KMS-11 (cell line): ENCODE measurements at regions not wholly inside any gene's neighbourhood (a gene's known extent, or its start where the extent isn't known, plus 50 kb on each side); places are given as distances from the start of the nearest gene placed in this dataset.

Experiments
- H2AFZ ChIP-seq: fragments of 200-600 bp; sonication (generic); 2 replicates; pipeline ENCODE4 v1.6.1; 2016; ENCODE audit warnings: antibody characterized with exemption, mixed run types, low read depth
- H3K27ac ChIP-seq: fragments of 200-600 bp; sonication (generic); 2 replicates; pipeline ENCODE4 v1.6.1; 2016; ENCODE audit warnings: mild to moderate bottlenecking, mixed run types
- H3K27me3 ChIP-seq: fragments of 200-600 bp; sonication (generic); 2 replicates; pipeline ENCODE4 v1.6.1; 2017; ENCODE audit warnings: mild to moderate bottlenecking, low read depth, mixed run types, moderate library complexity; ENCODE audit not compliant: insufficient read depth
- H3K36me3 ChIP-seq: fragments of 200-600 bp; sonication (generic); 2 replicates; pipeline ENCODE4 v1.6.1; 2017; ENCODE audit warnings: mild to moderate bottlenecking, mixed run types; ENCODE audit not compliant: insufficient read depth
- H3K4me1 ChIP-seq: fragments of 200-600 bp; sonication (generic); 2 replicates; pipeline ENCODE4 v1.6.1; 2016; ENCODE audit warnings: mild to moderate bottlenecking, low read depth, mixed run types; ENCODE audit not compliant: poor library complexity, severe bottlenecking
- H3K4me2 ChIP-seq: fragments of 200-600 bp; sonication (generic); 2 replicates; pipeline ENCODE4 v1.7.0; 2016; ENCODE audit warnings: mild to moderate bottlenecking, mixed run types
- H3K4me3 ChIP-seq: fragments of 200-600 bp; sonication (generic); IDR thresholded peaks from 2 replicates; pipeline ENCODE4 v1.6.1; 2017; ENCODE audit warnings: low read depth, low read length, mixed read lengths; ENCODE audit not compliant: insufficient read depth
- H3K79me2 ChIP-seq: fragments of 200-600 bp; sonication (generic); 2 replicates; pipeline ENCODE4 v1.6.1; 2016; ENCODE audit warnings: low read depth, mixed run types; ENCODE audit not compliant: insufficient read depth
- H3K9ac ChIP-seq: fragments of 200-600 bp; sonication (generic); 2 replicates; pipeline ENCODE4 v1.6.1; 2016; ENCODE audit warnings: mild to moderate bottlenecking, mixed run types
- H4K20me1 ChIP-seq: fragments of 200-600 bp; sonication (generic); 2 replicates; pipeline ENCODE4 v1.6.1; 2016; ENCODE audit warnings: mild to moderate bottlenecking, mixed run types; ENCODE audit not compliant: insufficient read depth
- TF ChIP-seq, protein P1 (sequence below): fragments of 200-600 bp; sonication (generic); conservative IDR thresholded peaks from 2 replicates; pipeline ENCODE4 v1.6.1; 2017; ENCODE audit warnings: low read depth, mild to moderate bottlenecking, antibody characterized with exemption, low read length, moderate library complexity, mixed read lengths

DNA sequence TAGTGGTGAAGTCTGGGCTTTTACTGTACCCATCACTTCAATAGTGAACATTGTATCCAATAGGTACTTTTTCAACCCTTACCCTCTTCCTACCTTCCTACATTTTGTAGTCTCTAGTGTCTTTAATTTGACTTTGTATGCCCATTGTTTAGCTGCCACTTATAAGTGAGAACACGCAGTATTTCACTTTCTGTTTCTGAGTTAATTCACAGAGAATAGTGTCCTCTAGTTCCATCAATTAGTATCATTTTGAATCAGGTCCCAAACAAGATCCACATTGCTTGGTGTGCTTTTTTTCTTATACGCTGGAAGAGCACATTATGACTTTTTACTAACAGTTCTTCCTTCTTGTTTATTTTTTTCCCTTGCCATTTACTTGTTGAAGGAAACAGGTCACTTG lies 176.0 kb upstream of the WDFY3 start:
- Histone ChIP-seq H3K4me1 (peaks cover 3% of the 10 kb centered on the region), H3K79me2 (no peaks in the 10 kb centered on the region), H3K9ac (no peak overlapping the region), H3K27ac (no peak overlapping the region), H4K20me1 (no peaks in the 10 kb centered on the region), H2AFZ (no peak overlapping the region), H3K36me3 (no peaks in the 10 kb centered on the region), H3K27me3 (no peaks in the 10 kb centered on the region), H3K4me2 (no peak overlapping the region), H3K4me3 (no peak overlapping the region)
- TF ChIP-seq, protein P1, sequence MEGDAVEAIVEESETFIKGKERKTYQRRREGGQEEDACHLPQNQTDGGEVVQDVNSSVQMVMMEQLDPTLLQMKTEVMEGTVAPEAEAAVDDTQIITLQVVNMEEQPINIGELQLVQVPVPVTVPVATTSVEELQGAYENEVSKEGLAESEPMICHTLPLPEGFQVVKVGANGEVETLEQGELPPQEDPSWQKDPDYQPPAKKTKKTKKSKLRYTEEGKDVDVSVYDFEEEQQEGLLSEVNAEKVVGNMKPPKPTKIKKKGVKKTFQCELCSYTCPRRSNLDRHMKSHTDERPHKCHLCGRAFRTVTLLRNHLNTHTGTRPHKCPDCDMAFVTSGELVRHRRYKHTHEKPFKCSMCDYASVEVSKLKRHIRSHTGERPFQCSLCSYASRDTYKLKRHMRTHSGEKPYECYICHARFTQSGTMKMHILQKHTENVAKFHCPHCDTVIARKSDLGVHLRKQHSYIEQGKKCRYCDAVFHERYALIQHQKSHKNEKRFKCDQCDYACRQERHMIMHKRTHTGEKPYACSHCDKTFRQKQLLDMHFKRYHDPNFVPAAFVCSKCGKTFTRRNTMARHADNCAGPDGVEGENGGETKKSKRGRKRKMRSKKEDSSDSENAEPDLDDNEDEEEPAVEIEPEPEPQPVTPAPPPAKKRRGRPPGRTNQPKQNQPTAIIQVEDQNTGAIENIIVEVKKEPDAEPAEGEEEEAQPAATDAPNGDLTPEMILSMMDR: no peak

- H3K4me1 ChIP-seq: peaks cover 7% of the 10 kb centered on the region
- no peaks in the 10 kb centered on the region for H3K27me3 ChIP-seq
- H3K36me3 ChIP-seq: no peaks in the 10 kb centered on the region
- H4K20me1 ChIP-seq: no peaks in the 10 kb centered on the region
- peak overlapping the region; percentile 32 for H2AFZ ChIP-seq
- H3K9ac ChIP-seq: no peak overlapping the region
- H3K27ac ChIP-seq: no peak overlapping the region
- H3K4me3 ChIP-seq: no peak overlapping the region
- H3K4me2 ChIP-seq: 0 out of 2 replicates have a peak overlapping the region, but pooled peaks have one; percentile 8
- H3K79me2 ChIP-seq: no peaks in the 10 kb centered on the region
- TF ChIP-seq, protein P1: peak; percentile 80
Observed at GRCh38 chr4:85147481-85148076, 181.1 kb upstream of the WDFY3 start.

DNA sequence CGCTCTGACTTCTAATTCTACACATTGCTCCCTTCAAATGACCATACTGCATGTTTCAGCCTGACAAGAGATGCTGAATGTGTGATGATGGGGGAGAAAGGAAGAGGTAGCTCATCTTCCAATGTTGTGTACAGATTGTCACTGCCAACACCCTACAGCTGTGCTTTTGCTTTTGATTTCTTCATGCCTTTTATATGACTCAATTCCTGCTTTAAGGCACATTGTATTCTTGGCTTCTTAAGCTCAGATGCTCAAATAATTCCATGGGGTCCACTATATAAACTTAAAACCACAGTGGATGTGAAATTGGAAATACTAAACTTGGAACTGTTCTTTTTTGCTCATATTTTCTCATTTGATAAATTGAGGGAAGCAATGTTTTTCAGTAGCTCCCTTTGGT lies 183.2 kb upstream of the WDFY3 start:
- Histone ChIP-seq H3K4me3 (no peak overlapping the region), H3K36me3 (no peaks in the 10 kb centered on the region), H3K4me2 (no peak overlapping the region), H2AFZ (no peak overlapping the region), H3K27me3 (no peaks in the 10 kb centered on the region), H4K20me1 (no peaks in the 10 kb centered on the region), H3K4me1 (peaks cover 7% of the 10 kb centered on the region), H3K79me2 (no peaks in the 10 kb centered on the region), H3K27ac (no peak overlapping the region), H3K9ac (no peak overlapping the region)
- TF ChIP-seq, protein P1: no peak

DNA sequence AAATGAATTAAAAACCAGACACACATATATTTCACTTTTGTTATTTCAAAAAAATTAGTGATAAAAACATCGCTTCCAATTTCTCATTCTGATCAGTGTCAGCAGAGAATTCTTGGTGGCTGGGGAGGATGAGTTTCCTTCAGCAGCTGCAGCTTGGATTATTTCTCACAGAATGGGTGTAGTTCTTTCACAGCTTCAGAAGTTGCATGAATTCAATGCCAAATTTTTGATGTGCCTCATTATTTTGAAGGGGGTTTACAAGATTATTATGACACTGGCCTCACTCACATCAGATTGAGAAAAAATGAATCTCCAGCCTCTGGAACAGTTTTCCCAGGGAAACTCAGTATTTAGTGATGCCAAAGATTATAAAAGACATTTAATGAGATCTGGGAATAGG lies 184.9 kb upstream of the WDFY3 start:
- H3K4me3 ChIP-seq: no peak overlapping the region
- H3K27me3 ChIP-seq: no peaks in the 10 kb centered on the region
- H3K4me2 ChIP-seq: no peak overlapping the region
- TF ChIP-seq, protein P1: no peak
- H3K79me2 ChIP-seq: no peaks in the 10 kb centered on the region
- H3K27ac ChIP-seq: no peak overlapping the region
- H2AFZ ChIP-seq: no peak overlapping the region
- peaks cover 7% of the 10 kb centered on the region for H3K4me1 ChIP-seq
- no peak overlapping the region for H3K9ac ChIP-seq
- no peaks in the 10 kb centered on the region for H3K36me3 ChIP-seq
- no peaks in the 10 kb centered on the region for H4K20me1 ChIP-seq
